ENCODE measurements at regions not wholly inside any gene's neighbourhood (a gene's known extent, or its start where the extent isn't known, plus 50 kb on each side); places are given as distances from the start of the nearest gene placed in this dataset.

- no peaks in the 10 kb centered on the region for H4K20me1 ChIP-seq (ENCODE audit: insufficient read depth)
- no peak overlapping the region for H3K9ac ChIP-seq
- no peak overlapping the region for H3K4me3 ChIP-seq (ENCODE audit: low read depth in 2 of 2, low read length in 1 of 2)
- ChIA-PET POLR2A (no interaction called here), CTCF (no interaction called here)
- WGBS (ENCODE audit: low lambda C conversion rate), result 57% methylated on average over 2 of the region's 2 CpGs
- no peaks in the 10 kb centered on the region for H3F3A ChIP-seq (replicated peaks; ENCODE audit: insufficient read depth)
- H3K9me2 ChIP-seq, result no peaks in the 10 kb centered on the region
- no peaks in the 10 kb centered on the region for H3K79me2 ChIP-seq (ENCODE audit: insufficient read depth)
- H3K36me3 ChIP-seq (replicated peaks in 1 of 2; ENCODE audit: control insufficient read depth in 1 of 2, insufficient read depth in 2 of 2, low read length in 1 of 2), result no peaks in the 10 kb centered on the region
- no peak overlapping the region for H3K4me2 ChIP-seq
- no peak overlapping the region for H3K27ac ChIP-seq (ENCODE audit: low read depth in 2 of 2, low read length in 1 of 2)
- DNase-seq, result no peak
- H3K27me3 ChIP-seq (ENCODE audit: insufficient read depth), result no peaks in the 10 kb centered on the region
- H3K4me1 ChIP-seq (ENCODE audit: control insufficient read depth in 1 of 2, insufficient read depth in 2 of 2, low read depth in 1 of 2, low read length in 1 of 2), result peaks cover 0 to 2% of the 10 kb centered on the region in 2 experiments; a peak in 1 of 4 replicates
- H3K9me3 ChIP-seq, result no peaks in the 10 kb centered on the region
- no peak overlapping the region for H2AFZ ChIP-seq (ENCODE audit: low read depth)
- TF ChIP-seq CTCF (IDR thresholded peaks at IDR 0.05) (no peak), RCOR1 (IDR thresholded peaks at IDR 0.05; ENCODE audit: low read length) (no peak), SIN3A (IDR thresholded peaks at IDR 0.05; ENCODE audit: borderline replicate concordance, low read depth, low read length) (no peak), RXRA (IDR thresholded peaks at IDR 0.05; ENCODE audit: borderline replicate concordance, low read depth) (no peak), PBX3 (IDR thresholded peaks at IDR 0.05) (no peak), RFX5 (IDR thresholded peaks at IDR 0.05; ENCODE audit: low read length) (no peak), YY1 (IDR thresholded peaks at IDR 0.05; ENCODE audit: low read depth) (no peak), JUND (IDR thresholded peaks at IDR 0.05) (no peak), GATA2 (CRISPR knock-in tag; IDR thresholded peaks at IDR 0.05) (no peak), ZBTB33 (IDR thresholded peaks at IDR 0.05; ENCODE audit: borderline replicate concordance, low read depth) (no peak), TAF1 (IDR thresholded peaks at IDR 0.05; ENCODE audit: borderline replicate concordance, low read depth, low read length) (no peak), RAD21 (IDR thresholded peaks at IDR 0.05; ENCODE audit: low read length) (no peak), MXI1 (IDR thresholded peaks at IDR 0.05; ENCODE audit: low read depth, low read length) (no peak), NRF1 (IDR thresholded peaks at IDR 0.05; ENCODE audit: low read depth, low read length) (no peak), EP300 (IDR thresholded peaks at IDR 0.05; ENCODE audit: borderline replicate concordance in 1 of 2, low read depth in 1 of 2, low read length in 1 of 2) (no peak), USF2 (IDR thresholded peaks at IDR 0.05; ENCODE audit: borderline replicate concordance, low read depth, low read length) (no peak), SMC3 (IDR thresholded peaks at IDR 0.05; ENCODE audit: low read depth, low read length) (no peak)
Measured at GRCh38 chr3:118208642-118209041, 826.0 kb downstream of the IGSF11 start.
